ENCODE measurements at regions not wholly inside any gene's neighbourhood (a gene's known extent, or its start where the extent isn't known, plus 50 kb on each side); places are given as distances from the start of the nearest gene placed in this dataset.

DNA sequence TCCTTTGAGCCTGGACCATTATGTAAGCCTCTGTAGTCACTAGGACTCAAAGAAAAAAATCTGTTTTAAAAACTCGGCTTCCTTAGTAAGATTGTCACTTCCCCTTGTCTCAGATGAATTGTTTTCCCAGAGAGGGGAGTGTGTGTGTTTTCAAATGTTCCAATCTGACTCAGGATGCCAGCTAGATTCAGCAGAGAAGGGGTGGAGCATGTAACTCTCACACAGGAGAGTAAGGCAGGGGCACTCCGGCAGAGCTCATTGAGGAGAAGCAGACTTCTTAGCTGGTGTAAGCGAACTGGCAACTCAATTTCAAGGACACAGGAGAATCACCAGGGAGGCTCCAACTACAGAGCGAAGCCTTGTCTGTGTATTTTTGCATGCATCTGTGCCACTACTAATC is 623.2 kb downstream of the LMO4 start:
- TF ChIP-seq POLR2A (IDR thresholded peaks at IDR 0.05) = no peak
- TF ChIP-seq, protein P1, sequence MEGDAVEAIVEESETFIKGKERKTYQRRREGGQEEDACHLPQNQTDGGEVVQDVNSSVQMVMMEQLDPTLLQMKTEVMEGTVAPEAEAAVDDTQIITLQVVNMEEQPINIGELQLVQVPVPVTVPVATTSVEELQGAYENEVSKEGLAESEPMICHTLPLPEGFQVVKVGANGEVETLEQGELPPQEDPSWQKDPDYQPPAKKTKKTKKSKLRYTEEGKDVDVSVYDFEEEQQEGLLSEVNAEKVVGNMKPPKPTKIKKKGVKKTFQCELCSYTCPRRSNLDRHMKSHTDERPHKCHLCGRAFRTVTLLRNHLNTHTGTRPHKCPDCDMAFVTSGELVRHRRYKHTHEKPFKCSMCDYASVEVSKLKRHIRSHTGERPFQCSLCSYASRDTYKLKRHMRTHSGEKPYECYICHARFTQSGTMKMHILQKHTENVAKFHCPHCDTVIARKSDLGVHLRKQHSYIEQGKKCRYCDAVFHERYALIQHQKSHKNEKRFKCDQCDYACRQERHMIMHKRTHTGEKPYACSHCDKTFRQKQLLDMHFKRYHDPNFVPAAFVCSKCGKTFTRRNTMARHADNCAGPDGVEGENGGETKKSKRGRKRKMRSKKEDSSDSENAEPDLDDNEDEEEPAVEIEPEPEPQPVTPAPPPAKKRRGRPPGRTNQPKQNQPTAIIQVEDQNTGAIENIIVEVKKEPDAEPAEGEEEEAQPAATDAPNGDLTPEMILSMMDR (IDR thresholded peaks at IDR 0.05 in 4 of 5, conservative IDR thresholded peaks at IDR 0.05 in 1 of 5) = no peak

Measured in gastrocnemius medialis (tissue), 4 donors.